ENCODE measurements at regions not wholly inside any gene's neighbourhood (a gene's known extent, or its start where the extent isn't known, plus 50 kb on each side); places are given as distances from the start of the nearest gene placed in this dataset.

DNA sequence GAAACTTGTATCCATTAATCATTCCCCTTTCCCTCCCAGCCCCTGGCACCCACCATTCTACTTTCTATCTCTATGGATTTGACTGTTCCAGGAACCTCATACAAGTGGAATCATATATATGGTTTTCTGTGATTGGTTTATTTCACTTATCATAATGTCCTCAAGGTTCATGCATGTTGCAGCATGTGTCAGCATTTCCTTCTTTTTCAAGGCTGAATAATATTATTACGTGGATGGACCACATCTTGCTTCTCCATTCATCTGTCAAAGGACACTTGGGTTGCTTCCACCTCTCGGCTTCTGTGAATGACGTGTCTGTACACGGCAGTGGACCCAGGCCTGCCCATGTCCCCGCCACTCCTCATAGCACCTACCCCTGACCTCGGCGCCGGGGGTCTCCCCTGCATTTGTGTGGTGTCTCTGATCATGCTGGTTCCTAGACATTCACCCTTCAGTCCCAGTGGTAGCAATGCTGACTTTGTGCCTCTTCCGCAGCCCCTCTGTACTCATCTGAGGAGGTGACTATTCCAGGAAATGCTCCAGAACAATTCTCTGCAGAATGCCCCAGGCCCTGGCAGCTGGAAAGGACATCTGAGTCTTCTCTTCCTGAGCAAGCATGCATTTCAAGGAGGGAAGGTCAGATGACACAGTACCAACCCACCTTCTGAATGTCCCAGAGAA, 136.9 kb downstream of the PSMG1 start:
- Histone ChIP-seq H3K4me2 (ENCODE audit: low read length) (no peak overlapping the region), H3K27ac (ENCODE audit: low read length) (no peak overlapping the region), H3K36me3 (ENCODE audit: low read depth, low read length) (no peaks in the 10 kb centered on the region), H3K9ac (ENCODE audit: low read length) (no peak overlapping the region), H3K4me1 (ENCODE audit: insufficient read depth, low read length) (peaks cover 20% of the 10 kb centered on the region), H3K9me2 (replicated peaks; ENCODE audit: low read length) (no peaks in the 10 kb centered on the region), H2AFZ (ENCODE audit: low read length) (no peak overlapping the region), H3K4me3 (ENCODE audit: low read length) (no peak overlapping the region), H3K27me3 (ENCODE audit: low read length) (no peaks in the 10 kb centered on the region), H3F3A (ENCODE audit: low read length, unreplicated experiment) (no peaks in the 10 kb centered on the region), H4K20me1 (ENCODE audit: low read length) (no peaks in the 10 kb centered on the region), H3K9me3 (ENCODE audit: low read length) (no peaks in the 10 kb centered on the region), H3K79me2 (ENCODE audit: low read length) (no peaks in the 10 kb centered on the region)
- ChIA-PET CTCF (no interaction called here), POLR2A (ENCODE audit: unreplicated experiment) (no interaction called here)
- DNase-seq (no peak), ATAC-seq (no peak)
- BruUV-seq (replicated peaks): no TSS peak
- intact Hi-C loops (cut with micrococcal nuclease): no loop called here
- TF ChIP-seq EZH2 (IDR thresholded peaks at IDR 0.05; ENCODE audit: low read length, unreplicated experiment) (no peak), EZH2phosphoT487 (IDR thresholded peaks at IDR 0.05; ENCODE audit: borderline replicate concordance, low read length) (no peak)
- TF ChIP-seq, protein P1, sequence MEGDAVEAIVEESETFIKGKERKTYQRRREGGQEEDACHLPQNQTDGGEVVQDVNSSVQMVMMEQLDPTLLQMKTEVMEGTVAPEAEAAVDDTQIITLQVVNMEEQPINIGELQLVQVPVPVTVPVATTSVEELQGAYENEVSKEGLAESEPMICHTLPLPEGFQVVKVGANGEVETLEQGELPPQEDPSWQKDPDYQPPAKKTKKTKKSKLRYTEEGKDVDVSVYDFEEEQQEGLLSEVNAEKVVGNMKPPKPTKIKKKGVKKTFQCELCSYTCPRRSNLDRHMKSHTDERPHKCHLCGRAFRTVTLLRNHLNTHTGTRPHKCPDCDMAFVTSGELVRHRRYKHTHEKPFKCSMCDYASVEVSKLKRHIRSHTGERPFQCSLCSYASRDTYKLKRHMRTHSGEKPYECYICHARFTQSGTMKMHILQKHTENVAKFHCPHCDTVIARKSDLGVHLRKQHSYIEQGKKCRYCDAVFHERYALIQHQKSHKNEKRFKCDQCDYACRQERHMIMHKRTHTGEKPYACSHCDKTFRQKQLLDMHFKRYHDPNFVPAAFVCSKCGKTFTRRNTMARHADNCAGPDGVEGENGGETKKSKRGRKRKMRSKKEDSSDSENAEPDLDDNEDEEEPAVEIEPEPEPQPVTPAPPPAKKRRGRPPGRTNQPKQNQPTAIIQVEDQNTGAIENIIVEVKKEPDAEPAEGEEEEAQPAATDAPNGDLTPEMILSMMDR (conservative IDR thresholded peaks at IDR 0.05; ENCODE audit: low read depth, low read length): no peak

DNA sequence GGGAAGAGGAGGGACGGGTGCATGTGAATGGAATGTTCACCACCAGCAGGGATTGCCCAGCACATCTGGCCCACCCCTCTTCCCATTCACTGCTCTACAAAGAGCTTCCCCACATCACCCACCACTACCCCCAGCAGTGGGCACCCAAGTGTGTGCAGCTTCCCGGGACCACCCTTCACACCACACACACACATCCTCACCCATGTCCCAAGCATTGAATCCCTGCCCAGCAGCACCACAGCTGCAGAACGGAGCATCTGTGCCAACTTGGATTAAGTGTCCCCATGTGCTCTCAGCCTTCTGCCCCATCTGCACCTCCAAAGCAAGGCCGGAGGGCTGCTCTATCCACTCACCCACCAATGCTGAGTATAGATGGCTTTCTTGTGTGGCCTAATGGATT, 141.4 kb downstream of the PSMG1 start:
- DNase-seq (no peak), ATAC-seq (no peak)
- Histone ChIP-seq H4K20me1 (ENCODE audit: low read length) (no peaks in the 10 kb centered on the region), H2AFZ (ENCODE audit: low read length) (no peak overlapping the region), H3K9me2 (replicated peaks; ENCODE audit: low read length) (no peaks in the 10 kb centered on the region), H3K27me3 (ENCODE audit: low read length) (no peaks in the 10 kb centered on the region), H3K4me3 (ENCODE audit: low read length) (no peak overlapping the region), H3K27ac (ENCODE audit: low read length) (no peak overlapping the region), H3K36me3 (ENCODE audit: low read depth, low read length) (no peaks in the 10 kb centered on the region), H3K4me1 (ENCODE audit: insufficient read depth, low read length) (no peaks in the 10 kb centered on the region), H3F3A (ENCODE audit: low read length, unreplicated experiment) (no peaks in the 10 kb centered on the region), H3K9me3 (ENCODE audit: low read length) (no peaks in the 10 kb centered on the region), H3K9ac (ENCODE audit: low read length) (no peak overlapping the region), H3K79me2 (ENCODE audit: low read length) (no peaks in the 10 kb centered on the region), H3K4me2 (ENCODE audit: low read length) (no peak overlapping the region)
- intact Hi-C loops (cut with micrococcal nuclease): no loop called here
- ChIA-PET POLR2A (ENCODE audit: unreplicated experiment) (no interaction called here), CTCF (no interaction called here)
- TF ChIP-seq EZH2 (IDR thresholded peaks at IDR 0.05; ENCODE audit: low read length, unreplicated experiment) (no peak), EZH2phosphoT487 (IDR thresholded peaks at IDR 0.05; ENCODE audit: borderline replicate concordance, low read length) (no peak)
- TF ChIP-seq, protein P1 (conservative IDR thresholded peaks at IDR 0.05; ENCODE audit: low read depth, low read length): no peak
- no TSS peak for BruUV-seq (replicated peaks)

DNA sequence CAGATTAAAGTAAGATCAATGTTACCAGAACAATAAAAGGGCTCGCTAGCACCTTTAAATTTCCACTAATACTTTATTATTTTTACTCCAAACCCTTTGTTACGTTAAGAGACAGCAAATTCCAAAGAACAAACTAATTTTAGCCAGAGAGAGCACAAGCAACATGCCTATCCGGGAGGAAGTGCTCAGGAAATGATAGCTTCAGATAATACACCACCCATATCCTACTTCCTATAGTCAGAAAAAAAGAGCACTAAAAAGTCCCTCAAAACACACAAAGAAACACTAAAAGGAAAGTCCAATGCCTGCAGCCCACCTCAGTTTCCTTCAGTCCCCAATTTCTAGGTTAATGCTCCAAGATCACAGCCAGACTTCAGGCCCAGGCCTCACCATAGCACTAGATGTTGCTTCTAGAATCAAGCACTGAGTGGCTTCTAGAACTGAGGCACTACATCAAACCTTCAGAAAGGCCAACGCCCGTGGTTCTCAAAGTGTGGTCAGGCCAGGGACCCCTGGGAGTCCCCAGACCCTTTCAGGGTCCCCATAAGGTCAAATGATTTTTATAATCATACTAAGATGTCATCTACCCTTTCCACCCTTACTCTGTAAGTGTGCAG, 142.6 kb downstream of the PSMG1 start:
- ChIA-PET CTCF (no interaction called here), POLR2A (ENCODE audit: unreplicated experiment) (no interaction called here)
- no peaks in the 10 kb centered on the region for H3K27me3 ChIP-seq (ENCODE audit: low read length)
- H4K20me1 ChIP-seq (ENCODE audit: low read length): no peaks in the 10 kb centered on the region
- no peaks in the 10 kb centered on the region for H3K79me2 ChIP-seq (ENCODE audit: low read length)
- BruUV-seq (replicated peaks): no TSS peak
- H3K4me1 ChIP-seq (ENCODE audit: insufficient read depth, low read length): no peaks in the 10 kb centered on the region
- ATAC-seq (no peak), DNase-seq (no peak)
- H3K4me3 ChIP-seq (ENCODE audit: low read length): no peak overlapping the region
- no peak overlapping the region for H3K4me2 ChIP-seq (ENCODE audit: low read length)
- no peaks in the 10 kb centered on the region for H3K9me2 ChIP-seq (replicated peaks; ENCODE audit: low read length)
- no peaks in the 10 kb centered on the region for H3K9me3 ChIP-seq (ENCODE audit: low read length)
- no peak overlapping the region for H3K9ac ChIP-seq (ENCODE audit: low read length)
- H3K27ac ChIP-seq (ENCODE audit: low read length): no peak overlapping the region
- no peak overlapping the region for H2AFZ ChIP-seq (ENCODE audit: low read length)
- TF ChIP-seq EZH2phosphoT487 (IDR thresholded peaks at IDR 0.05; ENCODE audit: borderline replicate concordance, low read length) (no peak), EZH2 (IDR thresholded peaks at IDR 0.05; ENCODE audit: low read length, unreplicated experiment) (no peak)
- TF ChIP-seq, protein P1 (conservative IDR thresholded peaks at IDR 0.05; ENCODE audit: low read depth, low read length): no peak
- H3K36me3 ChIP-seq (ENCODE audit: low read depth, low read length): no peaks in the 10 kb centered on the region
- no peaks in the 10 kb centered on the region for H3F3A ChIP-seq (ENCODE audit: low read length, unreplicated experiment)
- intact Hi-C loops (cut with micrococcal nuclease): no loop called here
